ENCODE measurements at regions not wholly inside any gene's neighbourhood (a gene's known extent, or its start where the extent isn't known, plus 50 kb on each side); places are given as distances from the start of the nearest gene placed in this dataset.

- no peak for DNase-seq (ENCODE audit: low spot score)
Observed at GRCh38 chr14:98578204-98578603, 693.8 kb downstream of the BCL11B start.

DNA sequence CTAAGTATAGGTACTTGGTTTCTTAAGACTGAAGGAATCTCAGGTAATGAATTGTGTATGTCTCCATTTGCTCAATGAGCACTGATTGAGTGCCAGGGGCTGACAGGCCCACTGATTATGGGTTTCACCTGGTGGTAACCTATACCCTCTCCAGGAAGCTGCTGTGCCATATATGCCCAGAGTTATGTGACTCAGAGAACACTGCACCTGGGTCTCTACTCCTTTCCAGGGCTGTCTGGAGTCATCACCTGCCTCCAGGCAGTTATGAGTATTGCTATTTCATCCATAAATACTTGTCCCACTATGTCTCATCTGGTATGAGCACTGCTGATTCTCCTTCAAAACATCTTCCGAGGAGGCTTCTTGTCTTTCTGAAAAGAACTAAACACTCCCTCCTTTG, 692.9 kb downstream of the BCL11B start:
- DNase-seq (ENCODE audit: low spot score), result no peak

- no peak for DNase-seq (ENCODE audit: low spot score)
Observed at GRCh38 chr14:98580131-98580678, 691.8 kb downstream of the BCL11B start.

GRCh38 chr14:98582276-98582675, 689.7 kb downstream of the BCL11B start:
- DNase-seq (ENCODE audit: low spot score), result no peak

DNA sequence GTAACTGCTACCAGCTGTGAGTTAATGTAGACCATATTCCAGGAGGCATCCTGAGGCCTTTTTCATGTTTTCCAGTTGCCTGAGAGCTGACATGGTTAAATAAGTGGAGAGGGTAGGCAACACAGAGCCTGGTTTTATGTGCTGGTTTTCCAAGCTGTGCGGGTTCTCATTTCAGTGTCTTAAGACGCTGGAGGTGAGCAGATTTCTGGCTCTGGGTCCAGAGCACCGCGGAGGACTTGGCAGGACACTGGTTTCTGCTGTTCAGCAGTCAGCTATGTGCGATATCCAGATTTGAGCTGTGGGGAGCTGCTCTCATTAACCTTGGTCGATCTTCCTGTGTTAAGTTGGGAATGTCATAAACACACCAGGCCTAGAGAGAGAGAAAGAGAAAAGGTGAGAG, 680.8 kb downstream of the BCL11B start:
- DNase-seq (ENCODE audit: low spot score), result no peak

DNA sequence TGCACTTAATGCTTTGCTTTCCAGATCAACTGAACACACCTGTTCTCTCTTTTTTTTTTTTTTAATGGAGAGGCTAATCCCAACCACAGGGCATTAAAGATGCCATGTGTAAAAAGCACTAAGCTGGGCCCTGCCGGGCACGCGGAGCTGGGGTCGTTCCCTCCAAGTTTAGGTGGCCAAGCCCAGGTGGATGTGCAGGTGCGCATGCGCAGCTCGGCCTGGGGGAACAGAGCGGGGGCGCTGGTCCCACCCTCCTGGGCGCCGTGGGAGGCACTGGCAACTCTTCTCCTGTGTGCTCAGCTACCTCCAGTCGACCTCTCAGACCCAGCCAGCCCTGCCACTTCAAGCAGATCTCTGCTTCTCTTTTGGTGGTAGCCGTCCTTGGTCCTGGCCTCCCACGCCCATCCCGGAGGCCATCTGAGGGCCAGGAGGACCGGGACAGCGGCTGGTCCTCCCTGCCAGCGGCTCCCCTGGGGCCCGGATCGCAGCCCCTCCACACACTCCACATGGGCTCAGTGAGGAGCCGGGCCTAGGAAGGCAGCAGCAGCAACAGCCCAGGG, 679.3 kb downstream of the BCL11B start:
- DNase-seq (ENCODE audit: low spot score), result no peak

DNA sequence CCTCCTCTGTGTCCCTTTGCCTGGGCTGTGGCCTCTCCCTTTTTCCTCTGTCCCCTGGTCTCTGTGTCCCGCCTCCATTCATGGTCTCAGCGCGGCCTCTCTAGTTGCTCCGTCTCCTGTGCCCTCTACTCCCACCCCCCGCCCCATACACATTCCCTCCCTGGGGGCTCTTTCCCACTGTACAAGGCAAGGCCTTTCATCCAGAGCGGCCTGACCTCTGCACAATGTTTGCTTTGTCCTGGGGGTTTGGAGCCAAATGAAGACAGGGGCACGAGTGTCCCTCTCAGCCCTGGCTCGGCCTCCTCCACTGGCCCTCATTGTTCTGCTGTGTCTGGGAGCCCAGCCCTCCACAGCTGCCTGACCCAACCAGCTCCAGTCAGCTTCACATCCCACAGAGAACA, 678.6 kb downstream of the BCL11B start:
- no peak for DNase-seq (ENCODE audit: low spot score)

GRCh38 chr14:98594156-98594555, 677.8 kb downstream of the BCL11B start:
- no peak for DNase-seq (ENCODE audit: low spot score)

DNA sequence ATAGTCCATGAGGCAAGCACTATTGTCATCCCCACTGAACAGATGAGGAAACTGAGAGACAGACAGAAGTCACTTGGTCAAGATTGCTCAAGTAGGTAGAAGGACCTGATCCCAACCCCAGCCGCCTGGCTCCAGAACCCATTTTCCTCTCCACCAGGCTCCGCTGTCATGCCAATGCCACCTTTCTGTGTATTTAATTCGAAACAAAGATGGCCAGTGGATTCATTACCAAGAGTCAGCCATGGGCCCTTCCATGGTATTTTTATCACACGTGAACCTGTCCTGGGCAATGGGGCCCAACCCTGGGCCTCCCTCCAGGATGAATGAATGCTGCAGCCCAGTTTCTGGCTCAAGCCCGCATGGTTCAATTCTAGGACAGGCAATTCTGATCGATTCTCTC, 673.4 kb downstream of the BCL11B start:
- DNase-seq (ENCODE audit: low spot score), result no peak

GRCh38 chr14:98599082-98599481, 672.9 kb downstream of the BCL11B start:
- no peak for DNase-seq (ENCODE audit: low spot score)

DNA sequence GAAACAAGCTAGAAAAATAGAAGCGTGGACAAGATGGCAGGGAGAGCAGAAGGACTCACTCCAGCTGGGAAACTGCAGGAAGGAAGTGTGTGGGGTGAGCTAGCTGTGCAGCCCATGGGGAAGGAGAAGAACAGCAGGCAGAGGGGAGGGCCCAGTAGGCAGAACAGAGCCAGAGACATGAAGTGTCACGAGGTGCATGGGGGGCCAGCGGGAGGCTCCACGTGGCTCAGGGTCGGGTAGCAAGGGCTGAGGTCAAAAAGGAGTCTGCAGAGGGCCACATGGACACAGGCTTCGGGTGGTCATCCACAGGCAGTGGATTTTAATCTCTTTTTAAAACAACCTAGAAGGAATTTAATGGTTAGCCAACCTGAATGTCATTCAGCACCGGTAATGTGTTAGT, 669.0 kb downstream of the BCL11B start:
- DNase-seq (ENCODE audit: low spot score), result no peak

DNA sequence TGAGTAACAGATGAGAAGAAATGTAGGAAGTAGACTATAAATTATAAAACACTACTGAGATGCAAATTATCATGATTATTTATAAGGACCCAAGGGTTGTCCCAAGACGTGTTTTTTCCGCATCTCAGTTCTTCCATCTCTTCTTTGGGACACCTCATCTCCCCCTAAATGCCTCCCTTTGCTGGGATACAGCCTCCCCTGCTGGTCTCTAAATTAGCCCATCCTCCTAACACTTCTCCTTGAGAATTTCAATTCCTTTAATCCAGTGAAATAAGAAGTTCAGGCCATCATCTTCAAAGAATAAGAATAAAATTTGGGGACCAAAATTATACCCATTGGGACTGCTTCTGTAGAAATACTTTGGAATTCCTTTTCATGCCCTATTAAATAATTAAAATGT, 667.0 kb downstream of the BCL11B start:
- DNase-seq (ENCODE audit: low spot score), result no peak

GRCh38 chr14:98606041-98606640, 665.9 kb downstream of the BCL11B start:
- no peak for DNase-seq (ENCODE audit: low spot score)

DNA sequence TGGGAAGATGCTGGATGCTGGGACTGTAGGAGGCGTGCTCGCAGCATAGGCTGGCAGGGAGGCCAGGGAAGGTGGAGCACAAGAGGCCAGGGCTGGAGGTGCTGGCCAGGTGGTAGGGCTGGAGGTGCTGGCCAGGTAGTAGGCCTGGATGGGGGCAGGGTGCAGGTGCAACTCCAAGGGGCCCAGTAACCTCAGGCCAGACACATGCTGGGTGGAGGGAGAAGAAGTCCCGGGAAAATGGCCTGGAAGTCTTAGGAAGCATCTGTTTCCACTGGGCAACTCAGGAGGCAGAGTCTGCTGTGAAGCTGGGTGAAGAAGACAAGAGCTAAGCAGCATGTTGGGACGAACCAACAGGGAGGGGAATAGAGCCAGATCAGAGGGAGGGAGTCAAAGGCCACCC, 665.2 kb downstream of the BCL11B start:
- DNase-seq (ENCODE audit: low spot score), result no peak

DNA sequence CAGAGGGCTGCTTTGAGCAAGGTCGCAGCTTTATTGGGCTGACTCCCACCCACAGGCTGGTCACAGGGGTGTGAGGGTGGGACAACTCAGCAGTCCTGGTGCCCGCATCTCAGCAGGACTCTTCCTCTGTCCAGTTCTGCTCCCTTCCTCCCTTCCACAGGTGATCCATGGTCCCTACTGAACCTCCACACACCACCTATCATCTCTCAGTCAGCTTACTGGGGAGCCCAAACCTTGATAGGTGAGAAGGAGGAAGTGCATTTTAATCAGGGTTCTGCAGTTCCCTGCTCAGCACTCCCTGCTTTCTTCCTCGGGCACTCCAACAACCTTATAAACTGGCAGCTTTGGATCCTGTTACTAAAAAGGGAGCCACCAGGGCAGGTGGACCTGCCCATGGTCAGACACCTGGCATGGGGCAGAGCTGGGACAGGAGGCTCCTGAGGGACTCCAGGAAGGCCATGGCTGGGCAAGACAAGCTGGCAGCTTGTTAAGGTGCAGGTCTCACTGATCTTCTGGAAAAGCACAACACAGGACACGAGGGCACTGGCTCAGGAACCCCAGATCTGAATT, 664.6 kb downstream of the BCL11B start:
- DNase-seq (ENCODE audit: low spot score), result no peak

DNA sequence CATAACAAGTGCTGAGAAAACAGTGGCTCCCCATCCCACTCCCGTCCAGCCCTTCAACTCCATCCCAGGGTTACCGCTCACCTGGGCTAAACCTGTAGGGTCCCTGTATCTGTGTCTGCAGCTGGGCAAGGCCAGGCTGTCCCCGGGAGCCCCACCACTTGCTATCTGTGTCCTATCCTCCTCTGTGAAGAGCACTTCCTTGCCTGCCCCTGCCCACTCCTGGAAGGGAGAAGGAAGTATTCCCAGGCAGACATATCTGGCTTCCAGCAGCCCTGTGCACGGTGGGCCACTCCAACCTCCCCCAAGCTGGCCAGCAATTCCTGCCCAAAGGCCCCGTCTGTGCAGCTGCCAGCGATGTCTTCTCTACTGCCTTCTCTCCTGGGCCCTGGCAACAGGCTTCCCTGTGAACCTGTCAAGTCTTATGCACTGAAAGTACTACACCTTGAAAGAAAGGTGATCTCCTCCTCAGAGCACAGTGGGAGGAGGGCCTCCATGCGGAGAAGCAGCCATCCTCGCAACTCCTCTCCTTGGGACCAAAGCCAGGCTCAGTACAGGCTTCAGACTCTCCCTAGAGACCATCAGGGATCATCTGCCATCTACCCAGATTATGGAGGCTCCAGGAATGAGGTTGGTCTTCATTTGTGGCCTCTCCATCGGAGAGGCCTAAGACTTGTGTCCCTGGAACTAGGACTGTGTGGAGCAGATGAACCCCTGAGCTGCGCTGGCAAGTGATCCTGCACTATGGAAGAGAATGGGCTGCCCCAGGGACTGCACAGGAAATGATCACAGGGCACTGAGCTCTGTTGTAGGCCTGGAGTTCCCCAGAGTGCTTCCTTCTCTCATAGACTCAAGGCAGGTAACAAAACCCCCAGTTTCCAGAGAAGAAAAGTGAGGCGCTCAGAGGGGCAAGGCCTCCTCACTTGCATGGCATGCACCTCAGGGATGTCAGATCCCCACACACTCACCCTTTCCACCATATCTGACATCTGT, 663.6 kb downstream of the BCL11B start:
- DNase-seq (ENCODE audit: low spot score), result no peak

DNA sequence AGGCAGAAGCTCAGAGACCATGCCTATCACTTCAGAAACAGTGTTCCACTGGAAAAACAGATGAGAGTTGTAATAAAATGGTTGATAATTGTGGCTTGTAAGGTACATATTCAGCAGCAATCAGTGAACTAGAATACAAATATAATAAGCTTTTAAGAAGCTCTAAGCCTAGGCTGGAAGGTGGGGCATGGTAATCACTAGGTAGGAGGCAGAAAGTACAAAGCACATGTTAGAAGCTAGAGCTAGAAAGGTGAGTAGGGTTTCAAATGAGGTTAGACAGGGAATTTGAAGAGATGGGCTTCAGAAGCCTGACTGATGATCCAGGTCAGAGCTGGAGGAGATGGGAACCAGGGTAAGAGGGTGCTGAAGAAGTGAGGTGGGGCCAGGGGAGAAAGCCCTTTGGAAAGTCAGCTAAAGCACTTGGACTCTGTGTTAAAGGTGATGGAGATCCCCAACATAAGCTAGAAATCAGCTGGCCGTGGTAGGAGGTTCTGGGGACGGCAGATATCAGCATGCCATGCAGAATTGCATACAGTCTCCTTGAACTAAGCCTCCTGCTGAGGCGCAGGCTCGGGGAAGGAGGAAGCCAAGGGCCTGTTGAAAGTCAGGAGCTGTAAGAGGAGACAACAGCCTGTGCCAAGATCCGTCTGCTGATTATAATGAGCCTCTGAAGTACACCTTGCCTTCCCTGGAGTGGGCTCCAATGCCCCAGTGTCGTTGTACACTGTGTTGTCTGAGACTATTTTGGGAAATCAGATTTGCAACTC, 659.4 kb downstream of the BCL11B start:
- DNase-seq (ENCODE audit: low spot score), result no peak

GRCh38 chr14:98614741-98615140, 657.3 kb downstream of the BCL11B start:
- no peak for DNase-seq (ENCODE audit: low spot score)

GRCh38 chr14:98622208-98623051, 649.6 kb downstream of the BCL11B start:
- DNase-seq (ENCODE audit: low spot score), result no peak

- DNase-seq (ENCODE audit: low spot score), result no peak
Observed at GRCh38 chr14:98623788-98624415, 648.1 kb downstream of the BCL11B start.
